PC-9 (cell line): ENCODE measurements at regions not wholly inside any gene's neighbourhood (a gene's known extent, or its start where the extent isn't known, plus 50 kb on each side); places are given as distances from the start of the nearest gene placed in this dataset.

Experiments
- BruUV-seq: library from RNA; stranded (reverse); fragments of 400-500 nt; replicated peaks from 2 replicates; lab custom pipeline; 2021; lab: Mats Ljungman, UMichigan
- CTCF ChIA-PET: fragments of 300-600 bp; sonication (Branson Sonifier 250); formaldehyde crosslinking; loops from one replicate; lab custom pipeline; 2022; ENCODE audit warnings: antibody characterized with exemption; lab: Charles Lee
- POLR2A ChIA-PET: fragments of 300-600 bp; sonication (Branson Sonifier 250); formaldehyde crosslinking; loops from one replicate; lab custom pipeline; 2022; ENCODE audit warnings: antibody characterized with exemption; ENCODE audit not compliant: unreplicated experiment; lab: Charles Lee
- DNase-seq, 2 experiments: peaks; one replicate each; pipeline versions ENCODE4 v3.0.0 to v3.0.0-alpha.2; 2015 to 2022; ENCODE audit warnings: mixed read lengths in 1 of 2
- H2AFZ ChIP-seq: fragments of 200-600 bp; sonication (generic); 2 replicates; pipeline ENCODE4 v1.8.1; 2017; ENCODE audit warnings: antibody characterized with exemption
- H3F3A ChIP-seq: fragments of 200-600 bp; sonication (generic); 2 replicates; pipeline ENCODE4 v1.8.1; 2017; ENCODE audit warnings: antibody characterized with exemption, mild to moderate bottlenecking, low read depth; ENCODE audit not compliant: insufficient read depth
- H3K27ac ChIP-seq: fragments of 200-600 bp; sonication (generic); 2 replicates; pipeline ENCODE4 v1.6.1; 2016; ENCODE audit warnings: mixed run types
- H3K27me3 ChIP-seq: fragments of 200-600 bp; sonication (generic); 2 replicates; pipeline ENCODE4 v1.6.1; 2016; ENCODE audit warnings: low read depth, mixed run types; ENCODE audit not compliant: insufficient read depth
- H3K36me3 ChIP-seq: fragments of 200-600 bp; sonication (generic); 2 replicates; pipeline ENCODE4 v1.6.1; 2016; ENCODE audit warnings: low read depth, mixed run types
- H3K4me1 ChIP-seq: fragments of 200-600 bp; sonication (generic); replicated peaks from 2 replicates; pipeline ENCODE4 v1.6.1; 2016; ENCODE audit warnings: mixed run types; ENCODE audit not compliant: insufficient read depth
- H3K4me2 ChIP-seq: fragments of 200-600 bp; sonication (generic); 2 replicates; pipeline ENCODE4 v1.6.1; 2017; ENCODE audit warnings: mixed run types
- H3K4me3 ChIP-seq: fragments of 200-600 bp; sonication (generic); 2 replicates; pipeline ENCODE4 v1.6.1; 2016; ENCODE audit warnings: mixed run types
- H3K79me2 ChIP-seq: fragments of 200-600 bp; sonication (generic); 2 replicates; pipeline ENCODE4 v1.6.1; 2017; ENCODE audit warnings: low read depth, mixed run types
- H3K9me2 ChIP-seq: fragments of 200-600 bp; sonication (generic); 2 replicates; pipeline ENCODE4 v1.8.1; 2017; ENCODE audit warnings: mild to moderate bottlenecking; ENCODE audit not compliant: insufficient read depth
- H3K9me3 ChIP-seq: fragments of 200-600 bp; sonication (generic); 2 replicates; pipeline ENCODE4 v1.8.1; 2016; ENCODE audit warnings: low read depth; ENCODE audit not compliant: insufficient read depth
- H4K20me1 ChIP-seq: fragments of 200-600 bp; sonication (generic); 2 replicates; pipeline ENCODE4 v1.8.1; 2017; ENCODE audit not compliant: insufficient read depth
- CTCF ChIP-seq: fragments of 200-600 bp; sonication (generic); conservative IDR thresholded peaks from 2 replicates; pipeline ENCODE4 v1.6.1; 2017; ENCODE audit warnings: mixed run types, antibody characterized with exemption, mild to moderate bottlenecking, moderate library complexity
- EZH2 ChIP-seq: fragments of 200-600 bp; sonication (generic); IDR thresholded peaks from 2 replicates; pipeline ENCODE4 v1.8.0; 2017; ENCODE audit warnings: antibody characterized with exemption, low read depth
- intact Hi-C: fragments of 100-400 bp; cut with micrococcal nuclease; formaldehyde crosslinking; loops from one replicate; pipeline ENCODE4 v1.10.0; 2022; ENCODE audit not compliant: unreplicated experiment

GRCh38 chr10:33876584-33877400, 542.3 kb upstream of the NRP1 start:
- Histone ChIP-seq H2AFZ (no peak overlapping the region), H3K4me1 (0 out of 2 replicates have a peak, but pooled peaks cover 10% of the 10 kb centered on the region), H4K20me1 (no peaks in the 10 kb centered on the region), H3F3A (no peaks in the 10 kb centered on the region; the same call in 1 of the 2 replicates), H3K36me3 (no peaks in the 10 kb centered on the region), H3K9me3 (no peaks in the 10 kb centered on the region), H3K9me2 (no peaks in the 10 kb centered on the region), H3K79me2 (no peaks in the 10 kb centered on the region), H3K4me3 (no peak overlapping the region), H3K4me2 (no peak overlapping the region), H3K27ac (no peak overlapping the region), H3K27me3 (no peaks in the 10 kb centered on the region)
- ChIA-PET POLR2A (no interaction called here), CTCF (no interaction called here)
- BruUV-seq = no TSS peak
- no peak for DNase-seq
- TF ChIP-seq CTCF (no peak), EZH2 (no peak)
- intact Hi-C loops = no loop called here

GRCh38 chr10:33875924-33876583, 541.6 kb upstream of the NRP1 start:
- Histone ChIP-seq H3F3A (no peaks in the 10 kb centered on the region; the same call in 1 of the 2 replicates), H2AFZ (no peak overlapping the region), H3K4me2 (no peak overlapping the region), H3K36me3 (no peaks in the 10 kb centered on the region), H3K79me2 (no peaks in the 10 kb centered on the region), H3K27me3 (no peaks in the 10 kb centered on the region), H4K20me1 (no peaks in the 10 kb centered on the region), H3K27ac (no peak overlapping the region), H3K9me2 (no peaks in the 10 kb centered on the region), H3K4me3 (no peak overlapping the region), H3K4me1 (0 out of 2 replicates have a peak, but pooled peaks cover 10% of the 10 kb centered on the region), H3K9me3 (no peaks in the 10 kb centered on the region)
- BruUV-seq = no TSS peak
- DNase-seq = no peak
- ChIA-PET POLR2A (interaction anchor here (0.6 kb wide), 1 partner anchor 17 kb away, joined by 5 read pairs; no protein-coding TSS in a partner anchor), CTCF (no interaction called here)
- TF ChIP-seq EZH2 (no peak), CTCF (no peak)
- intact Hi-C loops = no loop called here

- no TSS peak for BruUV-seq
- no peak overlapping the region for H3K4me3 ChIP-seq
- no peaks in the 10 kb centered on the region for H3K9me3 ChIP-seq
- 0 out of 2 replicates have a peak, but pooled peaks cover under 1% of the 10 kb centered on the region for H3K4me1 ChIP-seq
- no peaks in the 10 kb centered on the region for H3K79me2 ChIP-seq
- H3K27me3 ChIP-seq = no peaks in the 10 kb centered on the region
- H3F3A ChIP-seq = no peaks in the 10 kb centered on the region
- H2AFZ ChIP-seq = no peak overlapping the region
- POLR2A ChIA-PET = no interaction called here
- TF ChIP-seq EZH2 (no peak), CTCF (no peak)
- H4K20me1 ChIP-seq = no peaks in the 10 kb centered on the region
- CTCF ChIA-PET = no interaction called here
- intact Hi-C loops = no loop called here
- no peak for DNase-seq
- H3K36me3 ChIP-seq = no peaks in the 10 kb centered on the region
- no peak overlapping the region for H3K4me2 ChIP-seq
- no peak overlapping the region for H3K27ac ChIP-seq
- H3K9me2 ChIP-seq = no peaks in the 10 kb centered on the region
Measured at GRCh38 chr10:33871061-33871956, 536.8 kb upstream of the NRP1 start.
